Brain pericyte (primary cell): ENCODE measurements at regions not wholly inside any gene's neighbourhood (a gene's known extent, or its start where the extent isn't known, plus 50 kb on each side); places are given as distances from the start of the nearest gene placed in this dataset.

Experiments used
- DNase-seq: peaks from one replicate; pipeline ENCODE4 v3.0.0-alpha.2; 2012; ENCODE audit warnings: low read depth, low spot score

DNA sequence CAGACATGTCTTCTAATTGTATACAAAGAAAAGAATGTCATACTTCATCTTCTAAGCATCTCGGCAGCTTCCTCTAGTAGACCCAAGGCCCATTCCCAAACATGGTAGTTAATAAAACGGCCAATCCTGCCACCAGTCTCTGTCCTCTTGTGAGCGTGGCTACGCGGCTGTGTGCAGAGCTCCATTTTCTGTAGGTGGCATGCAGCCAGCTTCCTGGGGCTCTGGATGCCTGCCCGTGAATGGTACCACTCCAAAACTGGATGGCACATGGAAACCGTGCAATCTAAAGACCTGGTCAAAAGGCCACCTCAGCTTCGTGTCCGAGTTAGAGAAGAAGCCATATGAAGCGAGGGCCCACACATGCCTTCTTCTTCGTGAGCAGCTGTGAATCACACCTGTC is 110.7 kb downstream of the SIPA1L2 start:
- DNase-seq: no peak

DNA sequence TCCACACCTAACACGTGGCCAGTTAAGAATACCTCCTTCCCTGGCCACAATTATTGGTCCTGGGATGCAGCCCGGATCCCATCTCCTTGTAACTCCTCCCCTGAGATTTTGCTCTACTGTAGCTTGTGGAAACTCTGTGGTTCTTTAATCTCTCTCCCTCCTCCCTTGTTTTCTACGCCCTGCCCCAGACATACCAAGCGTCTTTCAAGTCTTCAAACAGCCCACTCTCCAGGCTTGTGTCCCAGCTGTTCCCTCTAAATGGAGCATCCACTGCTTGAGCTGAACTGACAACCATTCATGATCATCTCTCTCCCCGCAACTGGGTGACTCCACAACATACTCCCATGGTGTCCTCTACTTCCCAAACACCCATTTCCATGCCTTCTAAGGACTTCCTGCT is 111.6 kb downstream of the SIPA1L2 start:
- no peak for DNase-seq

GRCh38 chr1:232517204-232517603 is 112.7 kb downstream of the SIPA1L2 start:
- no peak for DNase-seq

GRCh38 chr1:232515706-232516105 is 114.2 kb downstream of the SIPA1L2 start:
- DNase-seq: no peak

- no peak for DNase-seq
Observed at GRCh38 chr1:232512712-232513111, 117.2 kb downstream of the SIPA1L2 start.

DNA sequence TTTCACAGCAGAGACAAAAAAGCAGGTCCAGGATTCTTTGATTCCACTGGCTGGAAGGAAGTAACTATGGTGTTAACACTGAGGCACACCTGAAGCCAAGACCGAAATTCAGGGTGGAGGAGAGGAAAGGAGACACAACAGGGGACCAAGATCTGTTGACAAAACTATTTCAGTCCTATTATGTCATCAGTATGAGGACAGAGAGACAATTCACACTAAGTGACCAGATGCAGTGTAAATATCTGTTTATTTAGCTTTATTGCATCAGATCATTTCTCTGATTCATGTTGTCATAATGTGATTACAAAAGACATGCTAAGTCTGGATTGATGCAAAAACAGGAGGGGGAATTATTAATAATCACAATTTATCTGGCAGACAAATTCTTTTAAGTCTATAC is 118.8 kb downstream of the SIPA1L2 start:
- no peak for DNase-seq

- no peak for DNase-seq
Observed at GRCh38 chr1:232510367-232511110, 119.4 kb downstream of the SIPA1L2 start.

DNA sequence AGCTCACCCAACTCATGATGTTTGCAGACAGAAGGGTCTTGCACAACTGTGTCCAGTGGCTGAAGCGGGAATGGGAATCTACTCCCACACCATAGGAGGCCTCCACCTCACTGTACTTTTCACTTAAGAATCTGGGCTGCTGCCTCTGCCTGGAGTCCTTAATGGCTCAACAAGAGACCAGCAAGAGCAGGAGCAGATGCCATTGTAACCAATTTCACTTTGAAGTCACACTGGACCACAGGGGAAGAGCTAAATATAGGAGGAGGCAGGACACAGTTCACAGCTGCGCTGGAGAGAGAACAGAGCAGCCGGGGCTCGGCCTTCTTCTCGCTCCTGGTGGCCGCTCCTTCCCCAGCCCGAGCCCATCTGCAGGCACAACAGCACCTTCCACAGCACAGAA is 120.4 kb downstream of the SIPA1L2 start:
- DNase-seq: no peak

GRCh38 chr1:232508130-232508701 is 121.7 kb downstream of the SIPA1L2 start:
- no peak for DNase-seq

- DNase-seq: no peak
Observed at GRCh38 chr1:232507571-232507970, 122.4 kb downstream of the SIPA1L2 start.

DNA sequence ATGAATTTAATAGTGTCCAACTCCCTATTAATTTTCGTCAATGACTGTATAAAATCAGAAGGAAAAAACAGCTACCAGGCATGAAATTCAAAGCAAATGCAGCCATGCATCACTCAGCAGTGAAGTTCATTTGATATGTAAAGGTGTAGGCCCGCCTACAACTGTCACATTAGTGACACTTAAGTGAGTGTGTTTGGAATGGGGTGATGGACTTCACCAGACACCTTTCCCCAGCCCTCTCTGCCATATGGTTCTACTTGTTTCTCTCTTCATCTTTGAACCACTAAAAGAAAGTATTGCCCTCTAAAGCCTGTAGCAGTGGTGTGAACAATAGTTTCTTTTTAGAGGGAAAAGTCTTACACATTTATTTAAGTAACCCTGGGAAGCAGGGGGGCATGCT is 124.0 kb downstream of the SIPA1L2 start:
- no peak for DNase-seq

GRCh38 chr1:232504651-232505050 is 125.3 kb downstream of the SIPA1L2 start:
- no peak for DNase-seq

DNA sequence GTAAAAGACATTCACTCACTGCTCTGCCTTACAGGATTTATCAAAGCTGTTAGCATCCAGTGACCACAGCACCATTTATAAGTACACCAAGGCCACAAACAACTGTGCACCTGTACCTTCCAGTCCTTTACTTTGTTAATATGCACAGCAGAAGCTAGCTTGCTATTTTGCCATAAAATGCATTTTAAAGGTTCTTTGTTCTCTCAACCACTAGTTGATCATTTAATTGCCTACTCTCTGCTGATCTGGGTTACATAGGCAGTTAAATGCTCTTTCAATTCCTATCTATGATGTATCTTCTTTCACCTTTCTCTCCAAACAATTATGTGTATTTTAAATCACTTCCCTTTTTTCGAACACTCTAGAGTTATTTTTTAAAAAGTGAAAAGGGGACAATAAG is 126.4 kb downstream of the SIPA1L2 start:
- no peak for DNase-seq

DNA sequence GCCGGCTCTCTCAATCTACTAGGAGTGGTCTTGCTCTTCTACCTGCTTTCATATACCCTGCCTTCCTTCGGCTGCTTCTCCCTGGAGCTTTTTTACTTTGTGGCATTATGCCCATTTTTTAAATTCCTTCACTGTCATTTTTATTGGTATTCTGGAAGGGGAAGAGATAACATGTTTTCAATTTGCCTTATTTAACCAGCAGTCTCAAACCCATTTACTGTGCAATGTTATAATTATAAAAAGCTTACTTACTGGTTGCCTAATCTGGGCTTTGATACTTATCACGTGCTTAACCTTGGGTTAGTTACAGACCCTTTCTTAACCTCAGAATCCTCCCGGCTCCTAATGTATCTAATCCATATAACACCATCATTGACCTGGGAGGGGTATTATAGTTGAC is 128.1 kb downstream of the SIPA1L2 start:
- DNase-seq: no peak

- no peak for DNase-seq
Observed at GRCh38 chr1:232499188-232499587, 130.7 kb downstream of the SIPA1L2 start.

DNA sequence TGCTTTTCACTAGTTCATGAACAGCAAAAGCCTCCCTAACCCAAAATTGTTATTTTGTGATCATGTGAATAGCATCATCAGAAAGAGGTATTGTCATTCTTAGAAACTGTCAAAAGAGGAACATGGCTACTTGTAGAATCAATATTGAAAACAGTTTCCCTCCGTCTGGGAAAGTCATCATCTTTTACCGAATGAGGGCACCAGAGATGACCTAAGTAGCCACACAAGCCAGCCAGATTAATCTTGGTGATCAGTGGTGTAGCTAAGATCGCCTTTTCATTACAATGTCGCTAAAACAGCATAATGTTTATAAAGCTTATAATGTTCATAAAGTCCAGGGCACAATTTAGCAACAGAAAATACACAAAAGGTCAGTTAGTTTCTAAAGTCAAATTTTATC is 136.1 kb downstream of the SIPA1L2 start:
- no peak for DNase-seq

GRCh38 chr1:232489256-232489655 is 140.7 kb downstream of the SIPA1L2 start:
- no peak for DNase-seq

GRCh38 chr1:232487236-232487635 is 142.7 kb downstream of the SIPA1L2 start:
- DNase-seq: no peak

- DNase-seq: no peak
Observed at GRCh38 chr1:232486454-232487207, 143.3 kb downstream of the SIPA1L2 start.

DNA sequence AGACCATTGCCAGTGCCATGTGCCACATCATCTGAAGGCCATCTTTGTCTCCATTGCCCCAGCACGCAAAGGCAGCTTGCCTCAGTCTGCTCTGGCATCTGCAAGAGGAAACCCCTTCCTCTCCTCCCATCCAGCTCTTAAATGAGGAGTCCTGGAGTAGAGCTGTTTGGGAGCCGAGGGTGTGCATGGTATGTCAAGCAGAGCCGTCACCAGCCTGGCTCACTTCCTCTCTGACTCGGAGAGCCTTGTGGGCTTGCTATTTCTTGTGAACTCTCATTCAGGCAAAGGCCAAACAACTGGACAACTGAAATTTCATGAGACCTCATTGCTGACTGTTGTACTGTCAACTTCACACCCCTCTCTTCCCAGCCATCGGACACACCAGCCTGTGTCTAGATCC is 143.9 kb downstream of the SIPA1L2 start:
- no peak for DNase-seq

- DNase-seq: no peak
Observed at GRCh38 chr1:232484856-232485255, 145.1 kb downstream of the SIPA1L2 start.

DNA sequence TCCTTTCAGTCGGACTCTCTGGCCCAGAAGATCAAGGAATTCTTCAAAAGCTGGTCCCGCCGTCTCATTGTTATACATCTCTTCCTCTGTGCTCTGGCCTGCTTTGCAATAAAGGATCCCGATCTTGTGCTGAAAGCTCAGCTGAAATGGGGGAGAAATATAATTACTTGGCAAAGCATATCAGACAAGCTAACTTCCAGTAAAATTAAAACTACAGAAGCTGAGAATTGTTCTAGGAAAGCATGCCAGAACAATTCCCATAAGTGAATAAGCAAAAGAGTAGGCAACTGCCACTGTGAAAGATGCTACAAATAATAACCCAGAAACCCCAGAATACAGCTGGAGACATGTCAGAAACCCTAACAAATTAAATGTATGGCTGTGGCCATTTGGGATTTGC is 146.1 kb downstream of the SIPA1L2 start:
- no peak for DNase-seq

- DNase-seq: no peak
Observed at GRCh38 chr1:232481091-232481490, 148.8 kb downstream of the SIPA1L2 start.
